IMR-90 (cell line): ENCODE measurements at regions not wholly inside any gene's neighbourhood (a gene's known extent, or its start where the extent isn't known, plus 50 kb on each side); places are given as distances from the start of the nearest gene placed in this dataset.

Experiments
- ATAC-seq: fragments of 200-7000 bp; cut with Tn5 transposase; 2 replicates; pipeline ENCODE4 v1.9.1; 2020; ENCODE audit warnings: low read depth, mild to moderate bottlenecking, moderate library complexity
- BruUV-seq: library from RNA; stranded (reverse); fragments of 400-500 nt; replicated peaks from 2 replicates; lab custom pipeline; 2021; lab: Mats Ljungman, UMichigan
- CTCF ChIA-PET: fragments of 300-600 bp; formaldehyde crosslinking; extraction: SDS; loops from one replicate; lab custom pipeline; 2021; ENCODE audit warnings: antibody characterized with exemption; lab: Yijun Ruan, JAX
- POLR2A ChIA-PET: fragments of 300-600 bp; sonication (Branson Sonifier 250); formaldehyde crosslinking; loops from one replicate; lab custom pipeline; 2022; ENCODE audit warnings: antibody characterized with exemption; ENCODE audit not compliant: unreplicated experiment; lab: Charles Lee
- DNase-seq: peaks from one replicate; pipeline ENCODE4 v3.0.0; 2013
- H2AFZ ChIP-seq: replicated peaks from 2 replicates; pipeline ENCODE3; 2013; ENCODE audit warnings: low read length, mild to moderate bottlenecking; ENCODE audit not compliant: poor library complexity
- H2AK5ac ChIP-seq: 2 replicates; pipeline ENCODE4 v1.6.1; 2013; ENCODE audit warnings: low read depth, low read length, inconsistent platforms
- H2AK9ac ChIP-seq: replicated peaks from 2 replicates; pipeline ENCODE3; 2013; ENCODE audit warnings: mild to moderate bottlenecking, low read depth, low read length, moderate library complexity; ENCODE audit not compliant: poor library complexity
- H2BK120ac ChIP-seq: 2 replicates; pipeline ENCODE4 v1.6.1; 2013; ENCODE audit warnings: low read depth, low read length, inconsistent platforms
- H2BK15ac ChIP-seq: 3 replicates; pipeline ENCODE4 v1.6.1; 2013; ENCODE audit warnings: low read depth, low read length, inconsistent platforms
- H2BK20ac ChIP-seq: 2 replicates; pipeline ENCODE4 v1.6.1; 2013; ENCODE audit warnings: low read depth, mild to moderate bottlenecking, inconsistent platforms, low read length, moderate library complexity
- H2BK5ac ChIP-seq: 2 replicates; pipeline ENCODE4 v1.6.1; 2013; ENCODE audit warnings: mild to moderate bottlenecking, low read depth, low read length, inconsistent platforms; ENCODE audit not compliant: poor library complexity, severe bottlenecking
- H3K14ac ChIP-seq: replicated peaks from 2 replicates; pipeline ENCODE4 v1.6.1; 2013; ENCODE audit warnings: low read depth, low read length, inconsistent platforms
- H3K18ac ChIP-seq: 2 replicates; pipeline ENCODE4 v1.6.1; 2013; ENCODE audit warnings: low read depth, low read length, control low read depth
- H3K23ac ChIP-seq: 2 replicates; pipeline ENCODE4 v1.6.1; 2013; ENCODE audit warnings: low read depth, low read length, inconsistent platforms
- H3K27ac ChIP-seq: 2 replicates; pipeline ENCODE4 v1.5.1; 2013; ENCODE audit warnings: mild to moderate bottlenecking, control low read depth, low read length; ENCODE audit not compliant: insufficient read depth
- H3K27me3 ChIP-seq: 2 replicates; pipeline ENCODE4 v1.6.1; 2013; ENCODE audit warnings: low read length; ENCODE audit not compliant: control insufficient read depth, insufficient read depth
- H3K36me3 ChIP-seq: 2 replicates; pipeline ENCODE4 v1.6.1; 2013; ENCODE audit warnings: low read length, mixed read lengths; ENCODE audit not compliant: control insufficient read depth, insufficient read depth
- H3K4ac ChIP-seq: 2 replicates; pipeline ENCODE4 v1.6.1; 2013; ENCODE audit warnings: low read depth, low read length, inconsistent platforms
- H3K4me1 ChIP-seq: 2 replicates; pipeline ENCODE4 v1.6.1; 2013; ENCODE audit warnings: low read length, mixed read lengths; ENCODE audit not compliant: control insufficient read depth, insufficient read depth
- H3K4me2 ChIP-seq: 2 replicates; pipeline ENCODE4 v1.6.1; 2013; ENCODE audit warnings: low read depth, mild to moderate bottlenecking, control low read depth, low read length, moderate library complexity
- H3K4me3 ChIP-seq: 2 replicates; pipeline ENCODE4 v1.5.1; 2013; ENCODE audit warnings: low read depth, mild to moderate bottlenecking, control low read depth, low read length, moderate library complexity; ENCODE audit not compliant: insufficient read depth
- H3K56ac ChIP-seq: 2 replicates; pipeline ENCODE4 v1.6.1; 2013; ENCODE audit warnings: low read length, inconsistent platforms; ENCODE audit not compliant: insufficient read depth; ENCODE audit errors: extremely low read depth
- H3K79me1 ChIP-seq, 2 experiments: 2 replicates each; pipeline ENCODE4 v1.6.1; 2013; ENCODE audit warnings: low read length in 2 of 2, inconsistent platforms in 1 of 2, low read depth in 1 of 2
- H3K9ac ChIP-seq: 2 replicates; pipeline ENCODE4 v1.6.1; 2013; ENCODE audit warnings: low read depth, low read length, control low read depth
- H3K9me1 ChIP-seq: 2 replicates; pipeline ENCODE4 v1.6.1; 2013; ENCODE audit warnings: low read length, inconsistent platforms; ENCODE audit not compliant: insufficient read depth
- H3K9me3 ChIP-seq: 2 replicates; pipeline ENCODE4 v1.6.1; 2013; ENCODE audit warnings: low read length; ENCODE audit not compliant: control insufficient read depth, insufficient read depth
- H4K20me1 ChIP-seq: 2 replicates; pipeline ENCODE4 v1.6.1; 2013; ENCODE audit warnings: low read length, inconsistent platforms; ENCODE audit not compliant: insufficient read depth
- H4K5ac ChIP-seq: 2 replicates; pipeline ENCODE4 v1.6.1; 2013; ENCODE audit warnings: mild to moderate bottlenecking, low read depth, low read length, control low read depth
- H4K8ac ChIP-seq, 2 experiments: 2 replicates each; pipeline ENCODE4 v1.6.1; 2013; ENCODE audit warnings: low read depth in 2 of 2, low read length in 2 of 2, control low read depth in 1 of 2, inconsistent platforms in 1 of 2
- H4K91ac ChIP-seq: 2 replicates; pipeline ENCODE4 v1.6.1; 2013; ENCODE audit warnings: low read depth, low read length, inconsistent platforms; ENCODE audit not compliant: insufficient read depth
- CHD1 ChIP-seq: IDR thresholded peaks from 2 replicates; pipeline ENCODE4 v1.6.1; 2012; ENCODE audit warnings: low read depth, low read length, improper control_type of control experiment
- FOS ChIP-seq: fragments of 150-350 bp; IDR thresholded peaks from 2 replicates; pipeline ENCODE4 v1.6.1; 2016; ENCODE audit warnings: low read depth, low read length
- MAZ ChIP-seq: IDR thresholded peaks from 2 replicates; pipeline ENCODE4 v1.6.1; 2012; ENCODE audit warnings: low read depth, mild to moderate bottlenecking, low read length, improper control_type of control experiment, moderate library complexity, borderline replicate concordance
- NFE2L2 ChIP-seq: fragments of 150-350 bp; IDR thresholded peaks from 2 replicates; pipeline ENCODE4 v1.6.1; 2016; ENCODE audit warnings: low read depth, mild to moderate bottlenecking, low read length
- RCOR1 ChIP-seq: IDR thresholded peaks from 2 replicates; pipeline ENCODE4 v1.6.1; 2012; ENCODE audit warnings: mild to moderate bottlenecking, low read length, improper control_type of control experiment; ENCODE audit not compliant: insufficient replicate concordance
- RFX5 ChIP-seq: IDR thresholded peaks from 2 replicates; pipeline ENCODE4 v1.8.0; 2012; ENCODE audit warnings: low read depth, mild to moderate bottlenecking, low read length, moderate library complexity
- WGBS, 2 experiments: methylation state at CpG; one replicate each; pipeline versions ENCODE4 v1.1.5 to v1.1.7; 2013; ENCODE audit warnings: missing lambda C conversion rate in 2 of 2; ENCODE audit not compliant: insufficient read length in 1 of 2; ENCODE audit errors: extremely low coverage in 2 of 2; 5-methylcytosine and 5-hydroxymethylcytosine counted together
- dilution Hi-C: fragments of 300-500 bp; cut with HindIII; formaldehyde crosslinking; loops from one replicate; pipeline ENCODE4 v1.14.3; 2018; ENCODE audit warnings: low sequenced_read_pairs; ENCODE audit not compliant: unreplicated experiment
- in situ Hi-C: fragments of 300-500 bp; cut with MboI; formaldehyde crosslinking; loops from 3 replicates; pipeline ENCODE4 v1.14.3; 2019; ENCODE audit warnings: low sequenced_read_pairs, inconsistent platforms, mixed read lengths
- intact Hi-C: fragments of 100-400 bp; cut with micrococcal nuclease; formaldehyde crosslinking; loops from 2 replicates; pipeline ENCODE4 v1.10.0; 2022

GRCh38 chr6:67265996-67266921 lies 1368.8 kb upstream of the ADGRB3 start:
- H2AFZ ChIP-seq, result no peak overlapping the region
- 72% methylated on average over 4 of the region's 20 CpGs; no CpG with 5 or more reads in 1 of the 2 experiments for WGBS, 2 experiments
- no peak overlapping the region for H3K4me2 ChIP-seq
- no peak overlapping the region for H3K4me3 ChIP-seq
- H4K8ac ChIP-seq, result no peak overlapping the region
- no peak overlapping the region for H2AK9ac ChIP-seq
- ChIA-PET POLR2A (no interaction called here), CTCF (no interaction called here)
- H3K23ac ChIP-seq, result no peak overlapping the region
- no peak for DNase-seq
- no peaks in the 10 kb centered on the region for H3K4me1 ChIP-seq
- H4K20me1 ChIP-seq, result no peaks in the 10 kb centered on the region
- no peak overlapping the region for H2BK15ac ChIP-seq
- peaks cover 8% of the 10 kb centered on the region; the same call in 1 of the 2 replicates for H3K9me3 ChIP-seq
- H2BK120ac ChIP-seq, result no peak overlapping the region
- H3K27me3 ChIP-seq, result no peaks in the 10 kb centered on the region
- no TSS peak for BruUV-seq
- no peaks in the 10 kb centered on the region for H3K9me1 ChIP-seq
- no peak overlapping the region for H2AK5ac ChIP-seq
- no peak overlapping the region for H4K91ac ChIP-seq
- ATAC-seq, result no peak
- no peak overlapping the region for H4K5ac ChIP-seq
- H3K14ac ChIP-seq, result no peak overlapping the region
- intact Hi-C loops (no loop called here), in situ Hi-C loops (no loop called here), dilution Hi-C loops (no loop called here)
- H3K79me1 ChIP-seq, result no peaks in the 10 kb centered on the region
- no peaks in the 10 kb centered on the region for H3K36me3 ChIP-seq
- H3K9ac ChIP-seq, result no peak overlapping the region
- no peak overlapping the region for H3K4ac ChIP-seq
- H2BK20ac ChIP-seq, result no peak overlapping the region
- TF ChIP-seq NFE2L2 (no peak), FOS (no peak), CHD1 (no peak), RCOR1 (no peak), RFX5 (no peak), MAZ (no peak)
- no peak overlapping the region for H3K18ac ChIP-seq
- no peak overlapping the region for H3K56ac ChIP-seq
- H3K27ac ChIP-seq, result no peak overlapping the region
- H2BK5ac ChIP-seq, result no peak overlapping the region
